NT2/D1 (cell line): ENCODE measurements at regions not wholly inside any gene's neighbourhood (a gene's known extent, or its start where the extent isn't known, plus 50 kb on each side); places are given as distances from the start of the nearest gene placed in this dataset.

Experiments
- SUZ12 ChIP-seq: IDR thresholded peaks from 2 replicates; pipeline ENCODE4 v1.6.1; 2011; ENCODE audit not compliant: insufficient read length, insufficient read depth; ENCODE audit errors: extremely low read depth
- YY1 ChIP-seq: IDR thresholded peaks from 2 replicates; pipeline ENCODE4 v1.6.1; 2011; ENCODE audit not compliant: insufficient read length, insufficient read depth
- ZNF274 ChIP-seq: IDR thresholded peaks from 2 replicates; pipeline ENCODE4 v1.6.1; 2011; ENCODE audit warnings: mild to moderate bottlenecking, low read depth, low read length

DNA sequence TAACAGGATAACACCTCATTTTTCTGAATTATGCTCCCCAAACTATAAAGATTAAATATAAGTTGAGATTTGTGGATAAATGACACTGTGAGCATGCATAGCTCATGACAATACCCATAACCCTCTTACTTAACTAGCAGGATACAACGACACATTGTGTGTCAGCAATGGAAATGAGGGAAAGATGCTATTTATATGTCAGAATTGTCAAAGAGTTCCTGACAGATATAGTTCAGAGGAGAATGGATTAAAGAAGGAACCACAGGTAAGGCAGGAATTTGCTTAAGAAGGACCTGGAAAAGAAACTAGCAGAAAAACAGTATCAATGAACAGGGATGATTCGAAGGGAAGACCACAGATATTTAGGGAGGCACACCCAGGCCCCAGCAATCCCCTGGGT is 591.0 kb downstream of the DHX35 start:
- TF ChIP-seq SUZ12 (no peak), YY1 (no peak), ZNF274 (no peak)
